Osteoblast (primary cell): ENCODE measurements at regions not wholly inside any gene's neighbourhood (a gene's known extent, or its start where the extent isn't known, plus 50 kb on each side); places are given as distances from the start of the nearest gene placed in this dataset.

ENCODE experiments used
- DNase-seq: peaks from one replicate; pipeline ENCODE4 v3.0.0; 2011; ENCODE audit warnings: low spot score, mixed read lengths; ENCODE audit not compliant: insufficient read length; ENCODE audit errors: missing footprints
- H2AFZ ChIP-seq: 2 replicates; pipeline ENCODE4 v1.6.0; 2011; ENCODE audit warnings: mild to moderate bottlenecking, low read length
- H3K27ac ChIP-seq: 2 replicates; pipeline ENCODE4 v1.5.1; 2011; ENCODE audit warnings: mild to moderate bottlenecking, low read depth, low read length, moderate library complexity
- H3K27me3 ChIP-seq: 2 replicates; pipeline ENCODE4 v1.6.0; 2012; ENCODE audit warnings: mild to moderate bottlenecking, control low read depth, inconsistent platforms, low read length, moderate library complexity; ENCODE audit not compliant: insufficient read depth
- H3K36me3 ChIP-seq: 2 replicates; pipeline ENCODE4 v1.5.1; 2011; ENCODE audit warnings: mild to moderate bottlenecking, low read length, control low read depth, moderate library complexity; ENCODE audit not compliant: insufficient read depth
- H3K4me1 ChIP-seq: 2 replicates; pipeline ENCODE4 v1.5.1; 2011; ENCODE audit warnings: mild to moderate bottlenecking, low read length, control low read depth, moderate library complexity; ENCODE audit not compliant: insufficient read depth
- H3K4me2 ChIP-seq: 2 replicates; pipeline ENCODE4 v1.6.0; 2011; ENCODE audit warnings: mild to moderate bottlenecking, low read length; ENCODE audit not compliant: insufficient read depth
- H3K4me3 ChIP-seq: fragments of 200-600 bp; sonication (generic); 3 replicates; pipeline ENCODE4 v1.5.1; 2012; ENCODE audit warnings: mild to moderate bottlenecking, low read length, inconsistent platforms; ENCODE audit not compliant: insufficient read depth
- H3K79me2 ChIP-seq: 2 replicates; pipeline ENCODE4 v1.6.0; 2012; ENCODE audit warnings: mild to moderate bottlenecking, low read length, control low read depth, inconsistent platforms; ENCODE audit not compliant: insufficient read depth
- H3K9me3 ChIP-seq: 2 replicates; pipeline ENCODE4 v1.5.1; 2011; ENCODE audit warnings: low read depth, low read length, control low read depth
- H4K20me1 ChIP-seq: 2 replicates; pipeline ENCODE4 v1.6.0; 2012; ENCODE audit warnings: mild to moderate bottlenecking, low read length, control low read depth; ENCODE audit not compliant: insufficient read depth
- CTCF ChIP-seq: IDR thresholded peaks from 2 replicates; pipeline ENCODE4 v1.5.1; 2011; ENCODE audit warnings: mild to moderate bottlenecking, low read depth, low read length, moderate library complexity; ENCODE audit errors: extremely low read depth

- H3K4me2 ChIP-seq: no peak overlapping the region
- no peak overlapping the region for H3K27ac ChIP-seq
- H3K4me3 ChIP-seq: no peak overlapping the region
- no peaks in the 10 kb centered on the region for H3K27me3 ChIP-seq
- no peak for DNase-seq
- H4K20me1 ChIP-seq: no peaks in the 10 kb centered on the region
- no peak overlapping the region for H2AFZ ChIP-seq
- H3K9me3 ChIP-seq: no peaks in the 10 kb centered on the region
- no peaks in the 10 kb centered on the region for H3K4me1 ChIP-seq
- TF ChIP-seq CTCF: no peak
- no peaks in the 10 kb centered on the region for H3K79me2 ChIP-seq
- H3K36me3 ChIP-seq: no peaks in the 10 kb centered on the region
These were observed 496.7 kb downstream of the RNF144B start for GRCh38 chr6:18883851-18884250.

- no peaks in the 10 kb centered on the region for H3K27me3 ChIP-seq
- H3K27ac ChIP-seq: no peak overlapping the region
- TF ChIP-seq CTCF: no peak
- no peak for DNase-seq
- no peaks in the 10 kb centered on the region for H3K9me3 ChIP-seq
- H2AFZ ChIP-seq: no peak overlapping the region
- no peaks in the 10 kb centered on the region for H3K36me3 ChIP-seq
- H3K4me1 ChIP-seq: no peaks in the 10 kb centered on the region
- no peak overlapping the region for H3K4me2 ChIP-seq
- H4K20me1 ChIP-seq: no peaks in the 10 kb centered on the region
- no peak overlapping the region for H3K4me3 ChIP-seq
- no peaks in the 10 kb centered on the region for H3K79me2 ChIP-seq
These were observed 506.6 kb downstream of the RNF144B start for GRCh38 chr6:18893540-18894269.

GRCh38 chr6:18897350-18897749 is 510.2 kb downstream of the RNF144B start:
- H3K79me2 ChIP-seq: no peaks in the 10 kb centered on the region
- TF ChIP-seq CTCF: no peak
- no peaks in the 10 kb centered on the region for H3K9me3 ChIP-seq
- H3K4me1 ChIP-seq: no peaks in the 10 kb centered on the region
- H3K27me3 ChIP-seq: no peaks in the 10 kb centered on the region
- no peak overlapping the region for H2AFZ ChIP-seq
- no peak overlapping the region for H3K4me3 ChIP-seq
- H3K36me3 ChIP-seq: no peaks in the 10 kb centered on the region
- no peaks in the 10 kb centered on the region for H4K20me1 ChIP-seq
- no peak overlapping the region for H3K27ac ChIP-seq
- no peak for DNase-seq
- no peak overlapping the region for H3K4me2 ChIP-seq

GRCh38 chr6:18904681-18905080 is 517.5 kb downstream of the RNF144B start:
- Histone ChIP-seq H3K27ac (no peak overlapping the region), H3K9me3 (peaks cover 2% of the 10 kb centered on the region), H3K4me2 (no peak overlapping the region), H3K27me3 (no peaks in the 10 kb centered on the region), H2AFZ (no peak overlapping the region), H4K20me1 (no peaks in the 10 kb centered on the region), H3K4me1 (no peaks in the 10 kb centered on the region), H3K36me3 (no peaks in the 10 kb centered on the region), H3K4me3 (no peak overlapping the region), H3K79me2 (no peaks in the 10 kb centered on the region)
- TF ChIP-seq CTCF: no peak
- DNase-seq: no peak
